ENCODE measurements at regions not wholly inside any gene's neighbourhood (a gene's known extent, or its start where the extent isn't known, plus 50 kb on each side); places are given as distances from the start of the nearest gene placed in this dataset.
"Not testable (repeated sequence)": the region's sequence is repeated elsewhere in the genome, so short reads cannot be mapped to it uniquely, and the experiment has no call there.

GRCh38 chr3:38952721-38953120, 99.0 kb downstream of the SCN11A start:
- no peak overlapping the region for H3K9ac ChIP-seq (ENCODE audit: insufficient read depth, low read length, poor library complexity, severe bottlenecking)
- no peak overlapping the region for H3K27ac ChIP-seq (ENCODE audit: low read depth in 1 of 2, low read length in 2 of 2)
- Mint-ChIP-seq H3K36me3 (no peaks in the 10 kb centered on the region), H3K27ac (no peak overlapping the region), H3K4me3 (no peak overlapping the region), H3K4me1 (peaks cover 8% of the 10 kb centered on the region), H3K27me3 (ENCODE audit: low read depth in 3 of 3) (peaks cover 0 to 4% (median 1%) of the 10 kb centered on the region in 3 donors), H3K9me3 (peaks cover 0 to 5% (median 0%) of the 10 kb centered on the region in 7 donors)
- H2AFZ ChIP-seq (ENCODE audit: insufficient read depth, low read depth, low read length, poor library complexity, severe bottlenecking): no peak overlapping the region
- no peaks in the 10 kb centered on the region for H3K9me3 ChIP-seq (replicated peaks in 1 of 2; ENCODE audit: control insufficient read depth in 1 of 2, insufficient read depth in 1 of 2, low read length in 2 of 2)
- H3K27me3 ChIP-seq (ENCODE audit: control insufficient read depth in 2 of 2, insufficient read depth in 2 of 2, low read length in 2 of 2): no peaks in the 10 kb centered on the region
- intact Hi-C loops (cut with micrococcal nuclease): no loop called here
- H3K36me3 ChIP-seq (replicated peaks in 1 of 2; ENCODE audit: control insufficient read depth in 1 of 2, insufficient read depth in 2 of 2, low read length in 2 of 2): no peaks in the 10 kb centered on the region
- H3K4me1 ChIP-seq (ENCODE audit: control insufficient read depth in 1 of 2, insufficient read depth in 2 of 2, low read length in 2 of 2): peaks cover 9 to 10% of the 10 kb centered on the region in 2 donors
- TF ChIP-seq CTCF (IDR thresholded peaks at IDR 0.05): no peak
- H3K4me2 ChIP-seq (replicated peaks; ENCODE audit: extremely low read depth, low read length, poor library complexity, severe bottlenecking): no peak overlapping the region
- no peak overlapping the region for H3K4me3 ChIP-seq (replicated peaks in 1 of 3; ENCODE audit: low read depth in 2 of 3, low read length in 3 of 3)
- 60% methylated on average over 1 of the region's 1 CpG for WGBS (ENCODE audit: insufficient coverage)
- no peak for DNase-seq
- no peaks in the 10 kb centered on the region for H3K79me2 ChIP-seq (ENCODE audit: insufficient read depth, low read length)
- H4K20me1 ChIP-seq (ENCODE audit: insufficient read depth, low read length): no peaks in the 10 kb centered on the region

GRCh38 chr3:38951167-38951566, 100.6 kb downstream of the SCN11A start:
- H3K27me3 ChIP-seq (ENCODE audit: control insufficient read depth in 2 of 2, insufficient read depth in 2 of 2, low read length in 2 of 2); H3K9me3 ChIP-seq (replicated peaks in 1 of 2; ENCODE audit: control insufficient read depth in 1 of 2, insufficient read depth in 1 of 2, low read length in 2 of 2); H3K36me3 Mint-ChIP-seq; H4K20me1 ChIP-seq (ENCODE audit: insufficient read depth, low read length); H3K27me3 Mint-ChIP-seq (ENCODE audit: low read depth in 3 of 3); H3K79me2 ChIP-seq (ENCODE audit: insufficient read depth, low read length); H3K4me1 Mint-ChIP-seq; H3K4me3 ChIP-seq (replicated peaks in 1 of 3; ENCODE audit: low read depth in 2 of 3, low read length in 3 of 3); DNase-seq; H3K9me3 Mint-ChIP-seq; H2AFZ ChIP-seq (ENCODE audit: insufficient read depth, low read depth, low read length, poor library complexity, severe bottlenecking); H3K4me3 Mint-ChIP-seq; H3K36me3 ChIP-seq (replicated peaks in 1 of 2; ENCODE audit: control insufficient read depth in 1 of 2, insufficient read depth in 2 of 2, low read length in 2 of 2); H3K4me2 ChIP-seq (replicated peaks; ENCODE audit: extremely low read depth, low read length, poor library complexity, severe bottlenecking); H3K27ac ChIP-seq (ENCODE audit: low read depth in 1 of 2, low read length in 2 of 2); intact Hi-C loops (cut with micrococcal nuclease); H3K9ac ChIP-seq (ENCODE audit: insufficient read depth, low read length, poor library complexity, severe bottlenecking): not testable (repeated sequence)
- H3K27ac Mint-ChIP-seq: peak overlapping the region in 1 of 7 donors; percentile 42
- 100% methylated on average over 19 of the region's 33 CpGs for WGBS (ENCODE audit: insufficient coverage)
- H3K4me1 ChIP-seq (ENCODE audit: control insufficient read depth in 1 of 2, insufficient read depth in 2 of 2, low read length in 2 of 2): peaks cover 9 to 10% of the 10 kb centered on the region in 2 donors

Data from CD14-positive monocyte (primary cell).